HG03575 (cell line): ENCODE measurements at regions not wholly inside any gene's neighbourhood (a gene's known extent, or its start where the extent isn't known, plus 50 kb on each side); places are given as distances from the start of the nearest gene placed in this dataset.

Experiments
- ATAC-seq: cut with Tn5 transposase; IDR thresholded peaks from one replicate; pipeline ENCODE4 v1.9.1; 2021; ENCODE audit not compliant: unreplicated experiment, insufficient number of reproducible peaks, low FRiP score; ENCODE audit errors: extremely low read depth

- no peak for ATAC-seq
Observed at GRCh38 chr1:239922778-239923522, 168.7 kb upstream of the FMN2 start.

GRCh38 chr1:239924741-239925350 is 166.8 kb upstream of the FMN2 start:
- no peak for ATAC-seq

DNA sequence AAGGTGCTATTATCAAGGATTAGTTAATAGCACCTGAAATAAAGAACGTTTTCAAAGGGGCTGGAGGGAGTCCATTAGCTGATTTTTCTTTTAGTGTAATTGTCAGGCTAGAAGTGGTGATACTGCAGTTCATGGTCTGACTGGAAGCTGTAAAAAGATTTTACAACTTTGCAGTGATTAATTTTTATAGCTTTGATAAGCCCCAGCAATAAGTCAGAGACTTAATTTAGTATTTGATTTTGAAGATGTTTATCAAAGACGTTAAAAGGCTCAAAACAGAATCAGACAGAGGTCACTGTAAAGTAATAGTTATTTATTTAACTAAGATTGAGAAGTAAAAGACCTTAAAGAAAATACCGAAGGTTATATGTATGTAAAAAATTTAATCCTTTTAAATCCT is 165.5 kb upstream of the FMN2 start:
- ATAC-seq: no peak

- no peak for ATAC-seq
Observed at GRCh38 chr1:239929317-239929716, 162.4 kb upstream of the FMN2 start.

DNA sequence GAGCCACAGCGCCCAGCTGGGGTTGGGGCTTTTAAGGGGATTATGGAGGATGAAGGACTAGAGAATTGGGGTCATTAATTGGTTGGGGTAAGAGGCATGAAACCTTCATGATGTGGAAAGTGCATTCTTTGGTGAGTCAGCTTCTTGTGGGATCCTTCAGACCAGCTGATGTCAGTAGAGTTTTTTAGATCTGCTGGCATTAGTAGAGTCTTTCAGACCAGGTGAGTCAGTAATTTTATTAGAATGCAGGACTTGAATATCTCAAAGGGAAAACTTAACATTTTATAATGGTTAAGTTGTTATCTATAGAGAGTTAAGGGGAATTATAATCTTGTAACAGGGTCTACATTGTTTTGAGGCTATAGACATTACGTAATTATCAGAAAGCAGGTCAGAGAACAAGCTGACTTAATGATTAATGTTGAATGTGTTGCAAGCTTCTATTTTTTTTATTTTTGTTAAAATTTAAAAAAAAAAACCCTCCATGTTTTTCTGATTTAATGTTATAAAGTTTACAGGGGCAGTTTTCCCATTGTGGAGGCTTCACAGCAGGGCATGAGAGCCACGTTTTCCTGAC is 160.9 kb upstream of the FMN2 start:
- ATAC-seq: no peak

DNA sequence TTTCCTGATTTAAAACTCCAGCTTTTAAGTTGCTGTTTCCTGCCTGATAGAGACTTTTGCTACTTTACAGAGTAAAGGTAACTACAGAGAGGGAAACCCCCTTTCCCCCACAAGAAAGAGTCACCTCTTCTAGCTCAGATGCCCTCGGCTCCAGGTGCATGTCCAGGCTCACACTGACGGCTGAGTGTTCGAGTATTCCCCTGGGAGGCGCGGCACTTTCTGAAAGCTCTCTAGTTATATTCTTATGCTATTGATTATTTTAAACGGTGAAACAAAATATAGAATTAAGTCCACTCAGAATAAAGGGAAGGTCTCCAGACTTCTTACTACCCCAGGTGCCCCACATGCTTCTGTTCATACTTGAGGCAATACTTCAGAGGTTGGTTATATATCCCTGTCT is 160.3 kb upstream of the FMN2 start:
- ATAC-seq: no peak

DNA sequence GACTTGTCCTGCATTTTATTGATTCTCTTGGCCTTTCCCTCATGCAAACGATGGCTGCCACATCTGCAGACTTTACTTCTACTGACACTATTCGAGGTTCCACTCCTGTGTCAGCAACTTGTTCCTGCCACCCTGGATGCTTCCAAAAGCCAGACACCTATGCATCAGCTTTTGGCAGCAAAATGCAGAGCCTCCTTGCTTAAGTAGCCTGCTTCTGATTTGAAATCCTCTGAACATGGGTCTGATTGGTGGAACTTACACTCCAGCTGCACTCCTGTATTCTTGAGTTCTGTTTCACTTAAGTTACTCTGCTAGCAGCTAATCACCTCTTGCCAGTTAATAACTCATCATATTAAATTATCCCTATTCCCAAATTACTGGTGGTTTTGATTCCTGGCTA is 152.1 kb upstream of the FMN2 start:
- no peak for ATAC-seq

- no peak for ATAC-seq
Observed at GRCh38 chr1:239943761-239944160, 147.9 kb upstream of the FMN2 start.

DNA sequence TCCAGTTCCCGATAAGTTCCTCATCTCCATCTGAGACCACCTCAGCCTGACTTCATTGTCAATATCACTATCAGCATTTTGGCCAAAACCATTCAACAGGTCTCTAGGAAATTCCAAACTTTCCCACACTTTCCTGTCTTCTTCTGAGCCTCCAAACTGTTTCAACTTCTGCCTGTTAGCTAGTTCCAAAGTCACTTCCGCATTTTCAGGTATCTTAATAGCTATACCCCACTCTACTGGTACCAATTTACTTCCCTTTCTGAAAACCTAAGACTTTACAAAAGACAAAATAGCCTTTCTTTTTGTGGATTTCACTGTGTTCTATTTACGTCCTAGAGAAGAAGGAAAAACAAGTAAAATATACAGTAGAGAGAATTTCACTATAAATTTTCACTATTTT is 147.0 kb upstream of the FMN2 start:
- no peak for ATAC-seq

GRCh38 chr1:239947801-239948200 is 143.9 kb upstream of the FMN2 start:
- no peak for ATAC-seq

DNA sequence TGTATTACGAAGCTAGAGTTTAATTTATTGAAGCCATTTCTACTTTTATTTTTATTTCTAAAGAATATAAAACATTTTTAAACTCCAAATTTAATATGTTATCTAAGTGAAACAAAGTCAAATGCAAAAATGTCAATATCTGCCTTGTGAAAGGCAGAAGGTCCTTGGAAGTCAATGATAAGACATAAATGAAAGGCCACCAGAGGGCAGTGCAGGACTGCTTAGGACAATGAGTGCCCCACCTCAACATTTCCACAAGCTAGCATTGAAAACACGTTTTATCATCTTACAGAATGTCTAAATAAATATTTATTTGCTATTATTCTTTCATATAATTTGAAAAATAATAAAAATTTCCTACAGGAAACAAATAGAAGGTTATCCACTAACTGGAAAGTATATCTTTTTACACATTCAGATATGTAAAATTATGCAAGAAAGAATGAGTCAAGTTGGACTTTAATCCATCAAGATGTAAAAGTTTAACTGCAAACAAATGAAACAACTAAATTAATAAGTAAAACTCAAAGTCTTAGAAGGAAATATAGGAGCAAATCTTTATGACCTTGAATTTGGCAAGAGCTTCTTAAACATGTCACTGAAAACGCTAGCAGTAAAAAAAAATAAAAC is 140.1 kb upstream of the FMN2 start:
- no peak for ATAC-seq

- no peak for ATAC-seq
Observed at GRCh38 chr1:239952348-239953308, 139.1 kb upstream of the FMN2 start.

GRCh38 chr1:239954836-239955235 is 136.8 kb upstream of the FMN2 start:
- ATAC-seq: no peak

GRCh38 chr1:239955431-239955830 is 136.3 kb upstream of the FMN2 start:
- no peak for ATAC-seq

- no peak for ATAC-seq
Observed at GRCh38 chr1:239956263-239956662, 135.4 kb upstream of the FMN2 start.

DNA sequence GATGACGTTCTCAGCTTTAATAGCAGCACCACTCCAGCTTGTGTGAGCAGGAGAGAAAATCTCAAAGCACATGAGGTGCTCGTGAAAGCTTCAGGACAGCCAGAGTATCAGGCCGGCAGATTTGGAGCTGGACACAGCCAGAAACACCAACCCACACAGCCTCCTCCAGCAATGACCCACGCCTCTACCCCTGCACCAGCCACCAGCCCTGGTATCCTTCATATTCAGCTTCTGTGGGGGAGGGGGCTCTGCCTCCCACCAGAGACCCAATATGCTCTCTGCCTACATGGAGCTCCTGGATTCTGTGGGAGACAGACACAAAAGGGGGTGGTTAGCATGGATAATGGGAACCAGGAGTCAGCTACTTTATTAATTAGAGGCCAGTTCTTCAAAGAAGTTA is 133.6 kb upstream of the FMN2 start:
- no peak for ATAC-seq

- no peak for ATAC-seq
Observed at GRCh38 chr1:239960366-239960765, 131.3 kb upstream of the FMN2 start.

DNA sequence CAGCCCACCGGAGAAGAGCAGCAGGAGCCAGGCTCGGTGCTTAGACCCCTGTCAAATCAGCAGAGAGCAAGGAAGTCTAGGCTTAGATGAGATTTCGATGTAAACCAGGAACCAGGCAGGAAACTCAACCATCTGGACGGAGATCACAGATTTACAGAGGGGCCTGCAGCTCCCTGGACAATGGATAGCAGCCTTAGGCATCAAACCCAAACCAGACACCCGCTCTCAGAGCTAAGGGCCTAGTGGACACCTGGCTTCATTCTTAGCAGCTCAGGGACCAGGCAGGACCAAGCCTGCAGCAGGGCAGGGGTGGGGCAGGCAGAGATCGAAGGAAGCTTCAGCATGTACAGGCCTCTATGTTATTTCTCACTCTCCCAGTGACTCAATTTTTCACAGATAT is 127.8 kb upstream of the FMN2 start:
- ATAC-seq: no peak
